Keratinocyte (primary cell): ENCODE measurements at regions not wholly inside any gene's neighbourhood (a gene's known extent, or its start where the extent isn't known, plus 50 kb on each side); places are given as distances from the start of the nearest gene placed in this dataset.
"Not testable (repeated sequence)": the region's sequence is repeated elsewhere in the genome, so short reads cannot be mapped to it uniquely, and the experiment has no call there.

Source experiments
- EZH2 ChIP-seq: IDR thresholded peaks from one replicate; pipeline ENCODE4 v1.6.1; 2012; ENCODE audit warnings: inconsistent platforms, mild to moderate bottlenecking, low read length, moderate library complexity
- TF ChIP-seq, protein P1 (sequence below), 3 experiments: IDR thresholded peaks in 1 of 3; conservative IDR thresholded peaks in 1 of 3; optimal IDR thresholded peaks in 1 of 3; 2 replicates in 2 of 3; 3 replicates in 1 of 3; pipeline versions ENCODE3 to v1.5.1; 2011; ENCODE audit warnings: low read length in 3 of 3, mild to moderate bottlenecking in 3 of 3, moderate library complexity in 2 of 3, control low read depth in 1 of 3, inconsistent platforms in 1 of 3; ENCODE audit not compliant: insufficient read depth in 2 of 3; ENCODE audit errors: extremely low read depth in 1 of 3

GRCh38 chr2:66249089-66249488 is 185.8 kb upstream of the MEIS1 start:
- not testable (repeated sequence) for TF ChIP-seq EZH2
- TF ChIP-seq, protein P1, sequence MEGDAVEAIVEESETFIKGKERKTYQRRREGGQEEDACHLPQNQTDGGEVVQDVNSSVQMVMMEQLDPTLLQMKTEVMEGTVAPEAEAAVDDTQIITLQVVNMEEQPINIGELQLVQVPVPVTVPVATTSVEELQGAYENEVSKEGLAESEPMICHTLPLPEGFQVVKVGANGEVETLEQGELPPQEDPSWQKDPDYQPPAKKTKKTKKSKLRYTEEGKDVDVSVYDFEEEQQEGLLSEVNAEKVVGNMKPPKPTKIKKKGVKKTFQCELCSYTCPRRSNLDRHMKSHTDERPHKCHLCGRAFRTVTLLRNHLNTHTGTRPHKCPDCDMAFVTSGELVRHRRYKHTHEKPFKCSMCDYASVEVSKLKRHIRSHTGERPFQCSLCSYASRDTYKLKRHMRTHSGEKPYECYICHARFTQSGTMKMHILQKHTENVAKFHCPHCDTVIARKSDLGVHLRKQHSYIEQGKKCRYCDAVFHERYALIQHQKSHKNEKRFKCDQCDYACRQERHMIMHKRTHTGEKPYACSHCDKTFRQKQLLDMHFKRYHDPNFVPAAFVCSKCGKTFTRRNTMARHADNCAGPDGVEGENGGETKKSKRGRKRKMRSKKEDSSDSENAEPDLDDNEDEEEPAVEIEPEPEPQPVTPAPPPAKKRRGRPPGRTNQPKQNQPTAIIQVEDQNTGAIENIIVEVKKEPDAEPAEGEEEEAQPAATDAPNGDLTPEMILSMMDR (optimal IDR thresholded peaks at IDR 0.05 in 1 of 3, IDR thresholded peaks at IDR 0.05 in 1 of 3, conservative IDR thresholded peaks at IDR 0.05 in 1 of 3; ENCODE audit: extremely low read depth in 1 of 3, insufficient read depth in 2 of 3, low read length in 3 of 3) = not testable (repeated sequence)
